ENCODE measurements at regions not wholly inside any gene's neighbourhood (a gene's known extent, or its start where the extent isn't known, plus 50 kb on each side); places are given as distances from the start of the nearest gene placed in this dataset.

DNA sequence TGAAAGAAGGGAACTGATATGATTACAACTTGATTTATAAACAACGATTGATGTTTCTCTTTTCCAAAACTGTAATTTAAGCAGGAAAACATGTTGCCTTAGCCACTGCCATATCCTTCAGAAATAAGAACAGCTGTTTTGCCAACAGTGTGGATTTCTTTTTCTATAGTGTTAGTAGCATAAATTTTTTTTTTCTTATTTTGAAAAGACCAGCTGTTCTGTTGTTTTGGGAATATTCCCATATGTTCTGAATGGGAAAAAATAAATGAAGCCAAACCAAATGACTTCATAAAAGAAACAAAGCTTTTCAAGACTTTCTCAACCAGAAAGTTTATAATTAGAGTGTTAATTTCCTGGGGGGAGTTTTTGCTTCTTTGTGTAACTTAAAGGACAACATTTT lies 83.9 kb upstream of the ARHGAP24 start:
- TF ChIP-seq, protein P1, sequence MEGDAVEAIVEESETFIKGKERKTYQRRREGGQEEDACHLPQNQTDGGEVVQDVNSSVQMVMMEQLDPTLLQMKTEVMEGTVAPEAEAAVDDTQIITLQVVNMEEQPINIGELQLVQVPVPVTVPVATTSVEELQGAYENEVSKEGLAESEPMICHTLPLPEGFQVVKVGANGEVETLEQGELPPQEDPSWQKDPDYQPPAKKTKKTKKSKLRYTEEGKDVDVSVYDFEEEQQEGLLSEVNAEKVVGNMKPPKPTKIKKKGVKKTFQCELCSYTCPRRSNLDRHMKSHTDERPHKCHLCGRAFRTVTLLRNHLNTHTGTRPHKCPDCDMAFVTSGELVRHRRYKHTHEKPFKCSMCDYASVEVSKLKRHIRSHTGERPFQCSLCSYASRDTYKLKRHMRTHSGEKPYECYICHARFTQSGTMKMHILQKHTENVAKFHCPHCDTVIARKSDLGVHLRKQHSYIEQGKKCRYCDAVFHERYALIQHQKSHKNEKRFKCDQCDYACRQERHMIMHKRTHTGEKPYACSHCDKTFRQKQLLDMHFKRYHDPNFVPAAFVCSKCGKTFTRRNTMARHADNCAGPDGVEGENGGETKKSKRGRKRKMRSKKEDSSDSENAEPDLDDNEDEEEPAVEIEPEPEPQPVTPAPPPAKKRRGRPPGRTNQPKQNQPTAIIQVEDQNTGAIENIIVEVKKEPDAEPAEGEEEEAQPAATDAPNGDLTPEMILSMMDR (IDR thresholded peaks at IDR 0.05 in 4 of 5, conservative IDR thresholded peaks at IDR 0.05 in 1 of 5) = no peak
- TF ChIP-seq POLR2A (IDR thresholded peaks at IDR 0.05) = no peak
